ENCODE measurements at regions not wholly inside any gene's neighbourhood (a gene's known extent, or its start where the extent isn't known, plus 50 kb on each side); places are given as distances from the start of the nearest gene placed in this dataset.
"Not testable (repeated sequence)": the region's sequence is repeated elsewhere in the genome, so short reads cannot be mapped to it uniquely, and the experiment has no call there.

DNA sequence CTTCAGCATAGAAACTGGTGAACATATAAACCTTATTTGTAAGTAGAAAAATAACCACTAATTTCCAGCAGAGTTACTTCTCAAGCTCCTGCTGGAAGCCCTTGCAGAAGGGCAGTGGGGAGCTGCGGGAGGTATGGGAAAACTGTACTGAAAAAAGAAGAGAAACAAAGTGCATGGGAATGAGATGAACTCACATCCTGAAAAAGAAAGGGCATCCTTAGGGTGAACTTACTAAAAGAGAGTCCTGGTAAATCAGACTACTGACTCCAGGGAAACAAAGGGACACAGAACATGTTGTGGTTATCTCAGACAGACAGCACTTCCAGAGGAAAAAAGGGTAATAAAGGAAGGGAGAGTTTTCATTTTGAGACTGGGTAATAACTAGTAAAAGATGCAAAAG lies 515.1 kb downstream of the RPL10L start:
- Histone ChIP-seq H3K27me3 (ENCODE audit: control insufficient read depth, insufficient read depth, low read length) (no peaks in the 10 kb centered on the region), H3K4me3 (ENCODE audit: low read depth, low read length) (no peak overlapping the region), H3K36me3 (ENCODE audit: control insufficient read depth, insufficient read depth, low read length) (no peaks in the 10 kb centered on the region)
- POLR2A ChIA-PET = no interaction called here
- no peak for DNase-seq (ENCODE audit: low read depth)
- TF ChIP-seq, protein P1, sequence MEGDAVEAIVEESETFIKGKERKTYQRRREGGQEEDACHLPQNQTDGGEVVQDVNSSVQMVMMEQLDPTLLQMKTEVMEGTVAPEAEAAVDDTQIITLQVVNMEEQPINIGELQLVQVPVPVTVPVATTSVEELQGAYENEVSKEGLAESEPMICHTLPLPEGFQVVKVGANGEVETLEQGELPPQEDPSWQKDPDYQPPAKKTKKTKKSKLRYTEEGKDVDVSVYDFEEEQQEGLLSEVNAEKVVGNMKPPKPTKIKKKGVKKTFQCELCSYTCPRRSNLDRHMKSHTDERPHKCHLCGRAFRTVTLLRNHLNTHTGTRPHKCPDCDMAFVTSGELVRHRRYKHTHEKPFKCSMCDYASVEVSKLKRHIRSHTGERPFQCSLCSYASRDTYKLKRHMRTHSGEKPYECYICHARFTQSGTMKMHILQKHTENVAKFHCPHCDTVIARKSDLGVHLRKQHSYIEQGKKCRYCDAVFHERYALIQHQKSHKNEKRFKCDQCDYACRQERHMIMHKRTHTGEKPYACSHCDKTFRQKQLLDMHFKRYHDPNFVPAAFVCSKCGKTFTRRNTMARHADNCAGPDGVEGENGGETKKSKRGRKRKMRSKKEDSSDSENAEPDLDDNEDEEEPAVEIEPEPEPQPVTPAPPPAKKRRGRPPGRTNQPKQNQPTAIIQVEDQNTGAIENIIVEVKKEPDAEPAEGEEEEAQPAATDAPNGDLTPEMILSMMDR (IDR thresholded peaks at IDR 0.05; ENCODE audit: insufficient read depth, low read depth, low read length) = no peak
- CTCF ChIA-PET = no interaction called here

DNA sequence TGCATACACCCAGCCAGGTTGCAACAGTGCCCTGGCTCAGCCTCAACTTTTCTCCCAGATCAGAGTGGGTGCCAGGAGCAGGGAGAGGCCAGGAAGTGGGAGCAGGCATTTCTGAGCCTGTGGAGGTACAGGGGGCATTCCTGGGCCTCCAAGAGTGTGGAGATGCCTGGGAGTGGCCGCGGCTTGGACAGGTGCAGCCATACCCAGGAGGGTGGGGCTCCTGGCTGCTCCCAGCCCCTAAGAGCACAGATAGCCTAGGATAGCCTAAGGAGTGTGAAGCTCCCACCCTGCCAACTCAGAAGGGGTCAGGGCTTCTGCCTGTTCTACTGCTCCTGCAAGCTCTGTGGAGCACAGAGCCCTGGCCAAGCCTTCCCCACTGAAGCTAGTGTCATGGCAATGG lies 543.4 kb downstream of the RPL10L start:
- no peaks in the 10 kb centered on the region for H3K36me3 ChIP-seq (ENCODE audit: control insufficient read depth, insufficient read depth, low read length)
- H3K4me3 ChIP-seq (ENCODE audit: low read depth, low read length) = no peak overlapping the region
- ChIA-PET CTCF (no interaction called here), POLR2A (no interaction called here)
- TF ChIP-seq, protein P1 (IDR thresholded peaks at IDR 0.05; ENCODE audit: insufficient read depth, low read depth, low read length) = no peak
- DNase-seq (ENCODE audit: low read depth) = no peak
- H3K27me3 ChIP-seq (ENCODE audit: control insufficient read depth, insufficient read depth, low read length) = no peaks in the 10 kb centered on the region

DNA sequence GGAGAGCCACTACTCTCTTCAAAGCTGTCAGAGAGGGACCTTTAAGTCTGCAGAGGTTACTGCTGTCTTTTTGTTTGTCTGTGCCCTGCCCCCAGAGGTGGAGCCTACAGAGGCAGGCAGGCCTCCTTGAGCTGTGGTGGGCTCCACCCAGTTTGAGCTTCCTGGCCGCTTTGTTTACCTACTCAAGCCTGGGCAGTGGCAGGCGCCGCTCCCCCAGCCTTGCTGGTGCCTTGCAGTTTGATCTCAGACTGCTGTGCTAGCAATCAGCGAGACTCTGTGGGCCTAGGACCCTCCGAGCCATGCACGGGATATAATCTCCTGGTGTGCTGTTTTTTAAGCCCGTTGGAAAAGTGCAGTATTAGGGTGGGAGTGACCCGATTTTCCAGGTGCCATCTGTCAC lies 550.7 kb downstream of the RPL10L start:
- DNase-seq (ENCODE audit: low read depth); H3K27me3 ChIP-seq (ENCODE audit: control insufficient read depth, insufficient read depth, low read length); POLR2A ChIA-PET; CTCF ChIA-PET; H3K36me3 ChIP-seq (ENCODE audit: control insufficient read depth, insufficient read depth, low read length); H3K4me3 ChIP-seq (ENCODE audit: low read depth, low read length): not testable (repeated sequence)

DNA sequence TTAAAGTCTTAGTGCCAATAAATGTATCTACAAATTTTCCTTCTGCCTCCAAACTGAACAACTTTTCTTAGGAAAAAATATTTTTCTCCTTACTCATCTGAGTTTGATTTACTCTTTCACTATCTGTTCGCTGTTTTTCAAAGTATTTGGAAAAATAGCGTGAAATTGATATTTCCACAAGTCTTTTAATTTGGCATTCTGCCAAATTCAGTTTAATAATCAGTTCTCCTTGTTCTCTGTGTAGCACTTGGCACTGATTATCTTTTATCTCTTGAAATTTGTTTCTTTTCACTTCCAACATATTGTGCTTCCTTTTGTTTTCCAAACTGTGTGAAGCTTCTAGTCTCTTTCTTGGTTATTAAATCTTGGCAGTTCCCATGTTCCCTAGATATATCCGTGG lies 559.8 kb downstream of the RPL10L start:
- ChIA-PET CTCF (no interaction called here), POLR2A (no interaction called here)
- H3K36me3 ChIP-seq (ENCODE audit: control insufficient read depth, insufficient read depth, low read length) = no peaks in the 10 kb centered on the region

DNA sequence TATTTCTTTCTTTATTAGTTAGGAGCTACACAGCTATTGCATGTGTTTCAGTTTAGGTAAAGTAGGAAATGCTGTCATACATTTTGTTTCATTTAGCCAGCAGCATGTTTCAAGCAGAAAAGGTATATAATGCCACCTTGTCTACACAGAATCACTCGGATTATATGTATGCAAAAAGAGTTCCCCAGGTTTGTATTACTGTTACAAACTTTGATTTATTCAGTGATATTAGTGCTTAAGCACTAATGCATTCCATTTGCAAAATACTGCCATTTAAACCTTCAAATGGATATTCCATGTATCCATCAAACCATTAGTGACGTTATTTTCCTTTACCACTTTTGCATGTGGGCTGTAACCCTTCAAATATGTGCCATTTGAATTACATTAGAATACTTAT lies 564.0 kb downstream of the RPL10L start:
- POLR2A ChIA-PET = no interaction called here
- TF ChIP-seq, protein P1 (IDR thresholded peaks at IDR 0.05; ENCODE audit: insufficient read depth, low read depth, low read length) = no peak
- no peaks in the 10 kb centered on the region for H3K27me3 ChIP-seq (ENCODE audit: control insufficient read depth, insufficient read depth, low read length)
- CTCF ChIA-PET = no interaction called here
- DNase-seq (ENCODE audit: low read depth) = no peak
- H3K36me3 ChIP-seq (ENCODE audit: control insufficient read depth, insufficient read depth, low read length) = no peaks in the 10 kb centered on the region
- no peak overlapping the region for H3K4me3 ChIP-seq (ENCODE audit: low read depth, low read length)

More for the DNA sequence above, 559.8 kb downstream of the RPL10L start:
- TF ChIP-seq, protein P1 (IDR thresholded peaks at IDR 0.05; ENCODE audit: insufficient read depth, low read depth, low read length) = no peak
- Histone ChIP-seq H3K4me3 (ENCODE audit: low read depth, low read length) (no peak overlapping the region), H3K27me3 (ENCODE audit: control insufficient read depth, insufficient read depth, low read length) (no peaks in the 10 kb centered on the region)
- no peak for DNase-seq (ENCODE audit: low read depth)

DNA sequence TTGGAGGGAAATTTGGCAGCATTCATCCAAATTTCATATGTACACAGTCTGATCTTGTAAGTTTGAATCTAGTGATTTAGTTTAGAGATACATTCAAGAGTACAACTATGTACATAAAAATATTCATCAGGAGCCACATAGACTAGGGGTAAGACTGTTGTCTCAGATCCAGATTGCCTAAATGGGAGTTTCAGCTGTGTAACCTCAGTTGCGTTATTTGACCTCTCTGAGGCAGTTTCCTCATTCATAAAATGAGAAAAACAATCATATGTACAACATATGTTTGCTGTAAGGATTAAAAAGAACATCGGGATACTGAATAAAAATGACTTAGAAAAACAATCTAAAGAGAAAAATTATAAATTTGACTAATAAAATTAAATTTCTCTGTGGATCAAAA lies 577.5 kb downstream of the RPL10L start:
- Histone ChIP-seq H3K4me3 (ENCODE audit: low read depth, low read length) (no peak overlapping the region), H3K27me3 (ENCODE audit: control insufficient read depth, insufficient read depth, low read length) (no peaks in the 10 kb centered on the region), H3K36me3 (ENCODE audit: control insufficient read depth, insufficient read depth, low read length) (no peaks in the 10 kb centered on the region)
- TF ChIP-seq, protein P1 (IDR thresholded peaks at IDR 0.05; ENCODE audit: insufficient read depth, low read depth, low read length) = no peak
- ChIA-PET CTCF (no interaction called here), POLR2A (no interaction called here)
- DNase-seq (ENCODE audit: low read depth) = no peak

Measured in BJ (cell line).